Stimulated activated CD8-positive, alpha-beta memory T cell treated with anti-CD3 and anti-CD28 coated beads, Interleukin-2, amount 100 ng/mL, for 48 hours (primary cell): ENCODE measurements at regions not wholly inside any gene's neighbourhood (a gene's known extent, or its start where the extent isn't known, plus 50 kb on each side); places are given as distances from the start of the nearest gene placed in this dataset.
"Not testable (repeated sequence)": the region's sequence is repeated elsewhere in the genome, so short reads cannot be mapped to it uniquely, and the experiment has no call there.

ENCODE experiments used
- DNase-seq, 2 donors: peaks; one replicate each; pipeline ENCODE4 v3.0.0-alpha.2; 2020; ENCODE audit warnings: low read depth in 2 of 2

DNA sequence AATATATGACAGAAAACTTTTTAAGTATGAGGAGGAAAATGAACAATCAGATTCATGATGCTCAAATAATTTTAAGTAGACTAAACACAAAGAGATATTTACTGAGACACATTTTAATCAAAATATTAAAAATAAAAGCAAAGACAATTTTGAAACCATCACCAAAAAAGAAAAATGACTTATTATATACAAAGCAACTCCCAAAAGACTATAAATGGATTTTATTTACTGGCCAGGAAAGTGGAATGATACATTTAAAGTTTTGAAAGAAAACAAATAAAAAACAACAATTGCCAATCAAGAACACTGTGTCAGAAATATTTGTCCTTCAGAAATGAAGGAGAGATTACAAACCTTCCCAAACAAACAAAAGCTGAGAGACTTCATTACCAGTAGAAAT lies 968.5 kb upstream of the CELF4 start:
- DNase-seq: no peak

DNA sequence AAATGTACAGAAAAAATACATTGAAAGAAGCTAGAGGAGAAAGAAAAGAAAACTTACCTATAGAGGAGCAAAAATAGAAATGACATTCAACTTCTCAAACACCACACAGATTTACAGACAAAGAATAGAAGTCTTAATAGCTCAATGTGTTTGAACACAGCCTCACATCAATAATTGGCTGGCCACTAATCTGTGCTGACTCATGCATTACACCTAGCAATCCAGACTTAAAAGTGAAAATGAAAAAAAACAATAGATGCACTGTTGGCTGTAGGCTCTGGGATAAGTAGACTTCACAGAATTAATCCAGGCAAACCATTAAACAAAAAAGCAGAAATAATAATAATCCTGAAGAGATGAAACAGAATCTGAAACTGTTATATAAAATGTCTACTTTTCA lies 961.3 kb upstream of the CELF4 start:
- DNase-seq: no peak

DNA sequence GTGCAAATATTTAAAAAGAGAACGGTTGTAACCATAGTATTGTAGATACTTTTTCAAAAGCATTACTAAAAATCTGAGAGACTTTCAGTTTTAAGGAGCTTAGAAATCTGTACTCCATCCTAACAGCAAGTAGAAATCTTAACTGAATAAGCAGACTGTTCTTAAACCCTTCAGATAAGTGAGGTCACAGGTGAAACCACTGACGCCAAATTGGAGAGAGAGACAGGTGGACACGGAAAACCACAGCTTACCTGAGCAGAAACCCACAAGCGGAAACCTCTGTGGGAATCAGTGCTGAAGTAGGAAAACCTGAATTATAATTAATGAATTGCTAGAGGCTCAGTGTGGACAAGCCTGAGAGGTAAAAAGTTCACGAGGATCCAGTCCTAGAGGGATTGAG lies 959.4 kb upstream of the CELF4 start:
- no peak for DNase-seq

DNA sequence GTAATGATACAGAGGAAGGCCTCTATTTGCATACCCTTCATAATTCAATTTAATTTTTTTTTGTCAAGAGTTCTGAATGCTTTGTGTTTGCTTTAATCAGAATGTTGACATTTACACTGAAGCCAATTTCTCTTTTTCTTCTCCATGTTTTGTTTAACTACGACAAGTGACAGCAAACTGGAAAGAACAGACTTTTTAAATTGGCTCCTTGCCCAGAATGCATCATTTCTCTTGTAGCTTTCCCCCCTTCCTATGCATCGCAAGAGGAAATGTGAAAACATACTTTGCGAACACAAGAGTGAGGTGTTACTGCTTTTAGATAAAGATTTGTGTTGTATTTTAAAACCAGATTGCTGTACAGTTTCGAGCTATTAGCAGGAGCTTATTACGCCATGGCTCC lies 955.2 kb upstream of the CELF4 start:
- DNase-seq: no peak

DNA sequence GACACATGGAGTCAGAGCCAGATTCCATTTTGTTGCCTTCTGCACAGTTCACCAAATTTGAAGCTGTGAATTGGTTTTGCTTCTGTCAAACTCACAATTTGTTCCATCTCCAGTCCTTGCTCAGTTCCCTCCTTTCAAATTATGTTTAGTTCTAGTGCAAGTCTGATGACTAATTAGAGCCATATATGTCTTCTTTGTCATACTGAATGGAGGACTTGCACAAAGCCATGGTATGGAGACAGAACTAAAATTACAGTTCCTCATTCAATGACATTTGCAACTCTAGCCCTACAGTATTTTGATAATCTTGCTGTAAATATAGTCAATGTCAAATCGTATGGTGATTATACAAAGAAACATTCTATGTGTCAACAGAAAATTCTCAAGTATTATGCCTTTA lies 936.9 kb upstream of the CELF4 start:
- no peak for DNase-seq

DNA sequence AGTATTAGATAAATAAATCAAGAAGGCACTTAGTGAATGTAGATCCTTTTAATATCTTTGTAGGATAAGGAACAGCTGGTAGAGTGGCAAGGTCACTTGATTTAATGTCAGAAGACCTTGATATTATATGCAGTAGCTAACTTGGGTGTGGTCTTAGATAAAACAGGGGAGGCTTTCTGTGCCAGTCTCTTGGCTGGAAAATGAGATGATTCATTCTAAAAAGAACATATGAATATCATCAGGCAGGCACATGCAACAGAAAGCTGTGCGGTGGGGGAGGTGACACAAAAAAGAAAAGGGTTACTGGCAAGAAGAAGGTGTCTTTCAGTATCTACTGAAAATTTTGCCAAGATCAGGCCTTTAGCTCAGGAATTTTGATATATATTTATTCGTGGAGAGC lies 931.7 kb upstream of the CELF4 start:
- DNase-seq: no peak

DNA sequence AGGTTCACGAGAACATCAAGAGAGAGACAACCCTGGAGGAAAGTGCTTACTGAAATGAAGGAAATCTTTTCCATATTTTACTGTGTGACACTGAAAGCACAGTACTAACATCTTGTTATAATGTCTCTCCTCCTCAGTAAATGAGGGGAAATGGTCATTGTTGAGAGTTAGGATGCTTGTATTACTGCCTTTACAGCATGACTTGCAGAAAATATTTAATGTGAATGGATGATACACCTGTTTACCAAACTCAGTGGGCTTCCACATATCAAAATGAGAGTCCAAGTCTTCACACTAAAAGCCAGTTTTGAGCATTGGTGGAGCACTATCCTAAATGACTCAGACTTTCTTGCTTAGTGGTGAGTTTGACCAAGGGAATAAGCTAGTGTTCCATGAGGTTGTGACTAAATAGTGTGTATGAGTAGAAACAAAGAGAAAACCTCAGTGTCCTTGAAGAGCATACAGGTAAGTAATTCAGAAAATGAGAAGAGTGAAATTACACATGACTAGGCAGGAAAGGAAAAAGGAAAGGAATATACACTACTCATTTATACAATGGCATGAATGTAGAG lies 930.7 kb upstream of the CELF4 start:
- no peak for DNase-seq

DNA sequence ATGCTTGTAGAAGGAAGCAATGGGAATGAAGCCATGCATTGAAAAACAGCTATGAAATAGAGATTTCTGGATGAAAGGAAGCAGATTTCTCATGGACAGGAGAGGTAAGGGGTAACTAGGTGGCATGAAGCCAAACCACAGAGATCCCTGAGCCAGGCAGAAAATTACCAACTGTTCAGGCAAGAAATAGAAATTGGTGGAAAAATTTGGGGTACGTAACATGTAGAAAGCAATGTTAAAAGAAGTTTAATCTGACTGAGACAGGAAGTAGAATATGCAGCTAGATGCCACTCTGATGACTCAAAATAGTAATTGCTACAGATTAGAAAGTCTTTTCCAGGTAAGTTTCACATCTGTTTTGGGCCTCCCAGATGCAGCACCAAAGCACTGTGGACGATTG lies 928.5 kb upstream of the CELF4 start:
- no peak for DNase-seq

DNA sequence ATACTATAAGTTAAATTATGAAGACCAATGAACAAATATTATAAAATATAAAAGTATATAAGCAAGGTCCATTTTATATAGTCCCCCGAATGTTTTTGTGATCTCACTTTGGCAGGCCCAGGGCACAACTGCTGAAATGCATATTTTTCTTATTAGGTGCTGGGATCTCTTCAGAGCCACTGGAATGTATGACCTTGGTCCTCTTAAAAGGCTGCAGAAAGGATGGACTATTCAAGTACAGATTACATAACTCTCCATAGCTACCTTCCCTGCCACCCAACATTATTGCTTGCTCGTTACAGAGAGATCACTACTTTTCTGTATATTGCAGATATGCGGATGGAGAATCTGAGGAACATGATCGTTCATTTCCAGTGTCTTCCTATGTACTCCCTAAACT lies 925.6 kb upstream of the CELF4 start:
- no peak for DNase-seq

DNA sequence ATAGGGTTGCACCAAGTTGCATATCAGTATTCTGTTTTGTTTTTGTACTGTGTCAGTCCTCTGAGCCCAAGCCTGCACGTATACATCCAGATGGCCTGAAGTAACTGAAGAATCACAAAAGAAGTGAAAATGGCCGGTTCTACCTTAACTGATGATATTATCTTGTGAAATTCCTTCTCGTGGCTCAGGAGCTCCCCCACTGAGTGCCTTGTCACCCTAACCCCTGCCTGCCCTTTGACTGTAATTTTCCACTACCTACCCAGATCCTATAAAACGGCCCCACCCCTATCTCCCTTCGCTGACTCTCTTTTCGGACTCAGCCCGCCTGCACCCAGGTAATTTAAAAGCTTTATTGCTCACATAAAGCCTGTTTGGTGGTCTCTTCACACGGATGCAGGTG lies 924.1 kb upstream of the CELF4 start:
- not testable (repeated sequence) for DNase-seq

DNA sequence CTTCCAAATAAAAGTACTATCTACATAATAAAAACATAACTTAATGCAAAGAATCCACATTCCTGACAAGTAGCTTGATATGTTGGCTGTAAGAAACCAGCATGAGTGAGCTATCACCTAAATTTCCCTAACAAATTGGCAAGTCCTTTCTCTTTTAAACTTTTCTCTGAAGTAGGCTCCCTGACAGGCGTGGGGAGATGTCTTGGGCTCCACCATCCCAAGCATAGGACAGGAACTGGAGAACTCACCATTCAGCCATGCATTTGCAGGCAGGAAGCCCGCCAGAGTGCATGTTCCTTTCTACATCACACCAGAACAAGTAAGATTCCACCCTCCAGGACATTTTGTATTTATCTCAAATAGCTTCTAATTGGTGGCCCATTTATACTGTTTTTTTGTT lies 921.9 kb upstream of the CELF4 start:
- DNase-seq: no peak

DNA sequence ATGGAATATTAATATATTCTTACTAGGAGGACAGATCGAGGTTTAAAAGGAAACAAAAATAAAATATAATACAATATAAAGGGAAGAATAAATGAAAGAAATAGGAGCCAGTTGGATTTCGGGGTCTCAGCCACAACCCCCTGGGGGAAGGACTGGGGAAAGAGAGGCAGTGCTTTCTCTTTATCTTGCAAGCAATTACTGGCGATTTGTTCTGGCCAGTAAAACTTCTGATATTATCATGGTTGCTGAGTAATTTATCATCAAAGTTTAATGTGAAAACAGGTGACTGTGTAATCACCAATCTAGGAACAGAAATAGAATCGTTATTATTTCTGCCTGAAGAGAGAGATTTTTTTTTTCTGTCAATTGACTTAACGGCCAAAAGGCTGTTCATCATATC lies 917.7 kb upstream of the CELF4 start:
- DNase-seq: no peak

DNA sequence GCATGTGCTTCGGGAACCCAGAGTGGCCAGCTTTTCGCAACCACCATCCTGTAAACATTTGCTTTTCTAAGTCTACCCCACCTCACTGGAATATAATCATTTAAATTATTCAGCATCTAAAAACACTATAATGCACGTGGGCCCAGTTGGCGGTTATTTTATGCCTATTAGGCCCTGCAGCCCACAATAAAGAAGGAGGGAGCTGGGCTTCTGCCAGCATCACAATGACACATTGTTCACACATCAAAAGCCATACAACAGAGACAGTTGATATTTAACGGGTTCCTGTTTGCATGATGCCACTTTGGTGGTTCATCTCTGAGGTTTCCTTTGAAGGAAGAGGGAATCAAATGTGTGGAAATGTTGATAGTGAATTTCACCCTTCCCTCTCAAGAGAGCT lies 916.0 kb upstream of the CELF4 start:
- no peak for DNase-seq

DNA sequence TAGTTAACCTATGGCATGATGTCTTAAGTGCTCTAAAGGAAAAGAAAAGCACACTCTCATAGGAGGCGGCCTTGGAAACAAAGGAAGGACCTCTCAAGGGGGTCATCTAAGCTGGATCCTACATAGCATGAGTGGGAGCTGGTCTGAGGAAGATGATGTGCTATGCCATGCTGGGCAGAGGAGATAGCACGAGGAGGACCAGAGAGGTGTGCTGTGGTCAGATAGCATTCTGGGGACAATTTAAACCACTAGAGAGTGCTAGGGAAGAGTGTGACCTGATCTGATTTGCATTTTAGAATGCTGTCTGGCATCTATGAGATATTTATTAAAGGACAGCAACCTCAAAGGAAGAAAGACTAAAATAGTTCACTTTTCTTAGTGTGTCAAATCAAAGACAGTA lies 910.1 kb upstream of the CELF4 start:
- no peak for DNase-seq

DNA sequence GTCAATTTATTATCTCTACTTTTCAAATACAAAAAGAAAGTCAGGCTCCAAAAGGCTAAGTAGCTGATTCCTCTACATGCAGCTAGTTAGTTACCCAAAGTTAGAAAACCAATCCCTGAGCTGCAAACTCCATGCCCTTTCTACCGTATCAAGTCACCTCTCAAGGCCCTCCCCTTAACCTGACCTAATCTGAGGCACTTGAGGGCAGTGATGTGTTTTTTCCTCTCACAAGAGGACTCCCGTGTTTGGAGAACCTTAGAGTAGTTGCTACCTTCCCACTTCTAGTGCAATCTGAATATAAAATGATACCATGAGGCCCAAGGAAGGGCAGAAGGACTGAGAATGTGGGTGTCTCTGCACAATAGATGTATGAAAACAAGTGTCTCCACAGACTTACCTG lies 907.9 kb upstream of the CELF4 start:
- DNase-seq: no peak

DNA sequence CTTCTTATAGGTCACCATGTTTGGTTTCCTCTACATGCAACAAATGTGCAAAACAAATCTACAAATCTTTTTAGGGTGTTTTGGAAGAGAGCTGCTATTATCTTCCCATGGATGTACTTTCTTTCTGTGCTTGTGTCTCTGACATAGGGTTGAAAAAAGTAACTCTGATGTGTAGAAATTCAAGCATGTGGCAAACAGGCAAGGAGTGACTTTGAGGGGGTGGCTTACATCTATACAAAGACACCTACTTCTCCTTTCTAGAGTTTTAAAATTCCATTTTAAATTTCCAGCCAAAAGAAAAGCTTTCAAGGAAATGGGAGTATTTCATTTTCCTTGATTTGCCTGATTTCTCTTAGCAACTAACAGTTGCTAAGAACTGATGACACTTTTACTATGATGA lies 904.8 kb upstream of the CELF4 start:
- no peak for DNase-seq

DNA sequence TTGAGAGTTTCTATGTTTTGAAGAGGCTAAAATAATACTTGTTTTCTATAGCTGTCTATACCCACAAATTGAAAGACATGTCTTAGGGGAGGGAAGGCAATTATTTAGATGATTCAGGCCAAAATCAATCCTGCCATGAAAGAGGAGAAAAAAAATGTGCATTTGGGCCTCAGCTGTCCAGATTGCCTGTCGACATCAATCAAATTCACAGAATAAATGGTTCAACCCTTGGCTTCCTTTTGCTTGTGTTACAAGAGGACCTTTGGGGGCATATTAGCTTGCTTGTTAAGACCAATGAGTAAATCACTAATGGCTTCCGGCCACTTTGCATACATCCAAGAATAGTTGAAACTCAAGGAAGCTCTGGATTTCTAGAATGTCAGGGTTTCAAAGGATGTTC lies 900.8 kb upstream of the CELF4 start:
- no peak for DNase-seq

DNA sequence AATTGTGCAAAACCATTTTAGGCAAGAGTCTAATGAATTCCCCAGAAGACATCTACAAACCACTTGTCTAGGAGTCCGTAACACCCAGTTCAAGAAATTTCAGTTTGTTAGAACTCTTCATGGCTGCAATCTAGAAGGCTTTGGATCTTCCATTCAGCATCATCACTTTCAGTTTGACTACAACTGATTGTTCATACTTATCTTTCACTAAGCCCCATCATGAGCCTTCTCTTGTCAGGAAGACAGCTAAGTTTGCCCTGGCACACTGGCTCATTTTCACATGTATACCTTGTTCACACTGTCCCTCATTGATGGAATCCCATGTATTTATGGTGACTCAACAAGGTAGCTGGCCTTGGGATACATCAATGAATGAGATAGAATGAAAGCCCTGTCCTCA lies 898.4 kb upstream of the CELF4 start:
- DNase-seq: no peak

DNA sequence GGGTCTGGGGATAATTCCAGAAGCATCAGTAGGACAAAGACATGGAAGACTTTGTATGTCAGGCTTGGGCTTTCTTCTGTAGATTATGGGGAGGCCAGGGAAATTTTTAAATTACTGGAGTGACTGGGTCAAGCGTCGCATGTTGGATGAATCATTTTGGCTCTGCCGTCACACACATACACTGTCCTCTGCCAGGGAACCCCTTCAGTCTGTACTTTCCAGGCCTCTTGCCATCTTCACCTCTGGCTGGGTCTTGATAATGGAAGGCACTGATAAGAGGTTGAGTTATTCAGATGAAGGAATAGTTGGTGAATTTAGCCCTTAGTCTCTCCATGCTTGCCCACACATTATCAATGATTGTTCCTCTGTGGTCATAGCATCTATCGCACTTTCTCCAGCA lies 895.1 kb upstream of the CELF4 start:
- DNase-seq: no peak

DNA sequence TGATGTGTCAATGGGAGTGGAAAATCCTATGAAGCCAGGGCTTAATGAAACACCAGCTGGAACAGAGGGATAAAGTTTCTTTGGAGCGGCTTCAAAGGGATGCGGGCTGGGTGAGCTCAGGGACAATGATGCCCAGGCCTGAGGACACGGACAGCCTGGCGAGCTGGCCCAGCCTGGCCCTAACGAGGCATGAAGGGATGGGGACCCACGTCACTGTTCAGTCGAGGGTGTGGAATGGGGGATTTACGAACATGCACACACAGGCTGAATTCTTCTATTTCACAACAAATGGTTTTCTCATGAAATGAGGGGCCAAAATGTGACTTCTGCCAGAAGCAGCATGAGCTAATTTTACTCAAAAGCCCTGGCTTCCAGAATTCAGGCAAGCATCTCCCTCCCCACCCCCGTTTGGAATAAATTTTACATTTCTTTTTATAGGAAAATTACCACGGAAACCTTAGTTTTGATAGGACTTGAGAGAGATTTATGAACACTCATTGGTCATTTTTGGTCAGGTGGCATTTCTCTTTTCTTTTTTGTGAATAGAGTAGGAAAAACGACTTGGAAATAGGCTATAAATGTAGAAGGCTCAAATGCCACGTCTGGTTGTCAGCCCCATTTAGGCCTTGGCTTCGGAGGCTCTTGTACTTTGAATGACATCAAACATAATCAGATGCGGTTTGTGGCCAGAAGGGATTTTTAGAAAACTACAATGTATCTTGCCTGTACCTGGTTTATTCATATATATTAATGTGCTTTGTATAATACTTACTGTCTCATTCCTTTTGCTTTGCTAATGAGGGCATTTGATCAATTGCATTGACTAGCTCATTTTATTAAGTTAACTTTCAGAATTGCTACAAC lies 893.8 kb upstream of the CELF4 start:
- DNase-seq: no peak

DNA sequence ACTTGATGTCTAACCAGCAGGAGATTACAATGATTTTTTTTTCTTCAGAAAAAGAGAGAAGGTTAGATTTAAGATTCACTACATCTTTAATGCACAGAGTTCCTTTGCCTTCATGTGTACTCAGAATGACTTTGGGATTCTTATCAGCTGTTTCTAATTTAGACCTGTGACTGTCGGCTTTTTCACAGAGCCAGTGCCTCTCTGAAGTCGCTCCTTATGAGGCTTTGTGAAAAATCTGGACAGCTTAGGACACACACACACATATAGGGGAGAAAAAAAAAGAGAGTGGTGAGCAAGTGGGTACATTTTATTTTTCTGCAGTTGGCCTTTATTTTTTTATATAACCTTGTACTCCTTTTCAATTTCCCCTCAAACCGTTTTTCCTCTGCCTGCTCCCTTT lies 893.1 kb upstream of the CELF4 start:
- no peak for DNase-seq

DNA sequence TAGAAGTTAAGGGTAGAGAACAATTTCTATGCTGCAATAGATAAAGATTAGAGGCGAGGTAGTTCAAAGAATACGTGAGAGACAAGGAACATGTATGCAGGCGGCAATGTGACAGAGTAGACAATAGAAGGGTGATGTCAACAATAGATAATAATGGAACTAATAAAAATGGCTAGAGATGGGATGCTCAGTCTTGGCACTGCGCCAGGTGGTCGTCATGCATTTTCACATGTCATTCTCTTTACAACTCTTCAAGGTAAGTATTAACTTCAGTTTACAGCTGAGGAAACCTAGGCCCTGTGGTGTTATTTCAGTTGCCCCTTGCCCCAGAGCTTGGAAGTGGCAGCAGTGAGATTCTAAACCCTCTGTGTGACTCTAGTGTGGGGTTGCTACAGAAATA lies 890.7 kb upstream of the CELF4 start:
- DNase-seq: no peak

DNA sequence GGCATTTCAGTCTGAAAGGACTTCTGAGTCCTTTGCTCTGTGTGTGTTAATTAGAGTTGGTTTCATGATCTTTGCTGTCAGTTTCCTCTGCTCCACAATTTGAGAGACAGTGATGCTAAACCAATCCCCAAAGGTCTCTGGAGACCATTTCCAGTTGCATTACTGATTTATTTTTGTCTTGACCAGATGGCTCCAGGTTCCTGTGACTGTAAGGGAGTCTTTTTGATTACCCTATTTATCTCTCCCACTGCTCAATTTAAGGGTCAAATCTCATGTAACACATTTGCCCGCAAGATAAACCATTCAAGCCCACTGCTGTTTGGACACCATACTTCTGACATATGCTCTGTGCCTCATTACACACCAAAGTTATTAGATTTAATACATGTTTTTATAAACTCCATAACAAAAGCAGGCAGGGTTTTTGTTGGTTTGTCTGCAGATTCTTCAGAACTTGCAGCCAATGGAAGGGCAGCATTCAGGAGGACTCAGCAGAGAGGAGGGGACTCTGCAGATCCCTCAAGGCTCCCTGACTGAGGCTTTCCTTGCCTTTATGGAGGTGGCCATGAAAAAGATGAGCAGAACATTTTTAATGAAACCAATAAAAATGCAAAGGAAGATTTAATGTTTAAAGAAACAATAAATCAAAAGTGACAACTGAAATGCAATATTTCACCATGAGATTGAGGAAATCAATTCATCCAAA lies 889.3 kb upstream of the CELF4 start:
- no peak for DNase-seq
